Inflammatory macrophage (primary cell): ENCODE measurements at regions not wholly inside any gene's neighbourhood (a gene's known extent, or its start where the extent isn't known, plus 50 kb on each side); places are given as distances from the start of the nearest gene placed in this dataset.
"Not testable (repeated sequence)": the region's sequence is repeated elsewhere in the genome, so short reads cannot be mapped to it uniquely, and the experiment has no call there.

ENCODE experiments used
- DNase-seq, 2 donors: peaks; one replicate each; pipeline ENCODE4 v3.0.0-alpha.2; 2020 to 2022

GRCh38 chr10:52946486-52946885, 173.9 kb upstream of the MBL2 start:
- no peak for DNase-seq

- not testable (repeated sequence) for DNase-seq
Observed at GRCh38 chr10:52945521-52945920, 172.9 kb upstream of the MBL2 start.

- no peak for DNase-seq
Observed at GRCh38 chr10:52940921-52941320, 168.3 kb upstream of the MBL2 start.

- DNase-seq = no peak
Observed at GRCh38 chr10:52939894-52940293, 167.3 kb upstream of the MBL2 start.

GRCh38 chr10:52933748-52934147, 161.2 kb upstream of the MBL2 start:
- no peak for DNase-seq

GRCh38 chr10:52927678-52928077, 155.1 kb upstream of the MBL2 start:
- DNase-seq = no peak

GRCh38 chr10:52923520-52923919, 150.9 kb upstream of the MBL2 start:
- no peak for DNase-seq

GRCh38 chr10:52918714-52919305, 146.2 kb upstream of the MBL2 start:
- DNase-seq = no peak

GRCh38 chr10:52915391-52915790, 142.8 kb upstream of the MBL2 start:
- DNase-seq = no peak

- DNase-seq = no peak
Observed at GRCh38 chr10:52911163-52911562, 138.6 kb upstream of the MBL2 start.

- no peak for DNase-seq
Observed at GRCh38 chr10:52908478-52908877, 135.9 kb upstream of the MBL2 start.

- no peak for DNase-seq
Observed at GRCh38 chr10:52906046-52906445, 133.5 kb upstream of the MBL2 start.

GRCh38 chr10:52903397-52903938, 130.9 kb upstream of the MBL2 start:
- DNase-seq = no peak

GRCh38 chr10:52900593-52900992, 128.0 kb upstream of the MBL2 start:
- no peak for DNase-seq

GRCh38 chr10:52897162-52897561, 124.6 kb upstream of the MBL2 start:
- DNase-seq = no peak

- no peak for DNase-seq
Observed at GRCh38 chr10:52895059-52895458, 122.5 kb upstream of the MBL2 start.

- DNase-seq = no peak
Observed at GRCh38 chr10:52890281-52890680, 117.7 kb upstream of the MBL2 start.

- DNase-seq = no peak
Observed at GRCh38 chr10:52889611-52890010, 117.0 kb upstream of the MBL2 start.

- DNase-seq = peak; percentile 36 to 65
Observed at GRCh38 chr10:52883996-52884871, 111.7 kb upstream of the MBL2 start.

GRCh38 chr10:52879091-52879807, 106.7 kb upstream of the MBL2 start:
- DNase-seq = no peak

- DNase-seq = no peak
Observed at GRCh38 chr10:52877451-52877850, 104.9 kb upstream of the MBL2 start.

- DNase-seq = no peak
Observed at GRCh38 chr10:52875336-52875735, 102.8 kb upstream of the MBL2 start.

GRCh38 chr10:52874581-52874980, 102.0 kb upstream of the MBL2 start:
- no peak for DNase-seq
